Central memory CD8-positive, alpha-beta T cell (primary cell): ENCODE measurements at regions not wholly inside any gene's neighbourhood (a gene's known extent, or its start where the extent isn't known, plus 50 kb on each side); places are given as distances from the start of the nearest gene placed in this dataset.
A peak's percentile ranks its signal among the peaks of the same experiment; 100 is the strongest.
"Not testable (repeated sequence)": the region's sequence is repeated elsewhere in the genome, so short reads cannot be mapped to it uniquely, and the experiment has no call there.

Experiments
- ATAC-seq: fragments of 150-1000 bp; cut with Tn5 transposase; replicated peaks from 2 replicates; pipeline ENCODE4 v1.10.0; 2022; ENCODE audit warnings: mild to moderate bottlenecking, moderate FRiP score, moderate number of reproducible peaks; ENCODE audit not compliant: poor library complexity, severe bottlenecking; ENCODE audit errors: extremely low read depth
- DNase-seq, 2 donors: peaks; one replicate each; pipeline ENCODE4 v3.0.0; 2021; ENCODE audit warnings: low spot score in 2 of 2
- H3K27ac Mint-ChIP-seq: one replicate; pipeline ENCODE4 v1.8.0; 2022; ENCODE audit warnings: low read depth, mild to moderate bottlenecking, moderate library complexity, mixed read lengths
- H3K27me3 Mint-ChIP-seq: one replicate; pipeline ENCODE4 v1.8.0; 2022; ENCODE audit warnings: mixed read lengths
- H3K36me3 Mint-ChIP-seq: one replicate; pipeline ENCODE4 v1.8.0; 2022; ENCODE audit warnings: mild to moderate bottlenecking, moderate library complexity, mixed read lengths; ENCODE audit not compliant: insufficient read depth
- H3K4me1 Mint-ChIP-seq: one replicate; pipeline ENCODE4 v1.8.0; 2022; ENCODE audit warnings: mixed read lengths
- H3K4me3 Mint-ChIP-seq: one replicate; pipeline ENCODE4 v1.8.0; 2022; ENCODE audit warnings: mild to moderate bottlenecking, moderate library complexity, mixed read lengths
- H3K9me3 Mint-ChIP-seq: one replicate; pipeline ENCODE4 v1.8.0; 2022; ENCODE audit warnings: mixed read lengths

- Mint-ChIP-seq H3K4me1 (peaks cover 16% of the 10 kb centered on the region), H3K27me3 (peaks cover 42% of the 10 kb centered on the region), H3K4me3 (peak overlapping the region; percentile 76), H3K9me3 (no peaks in the 10 kb centered on the region), H3K27ac (no peak overlapping the region), H3K36me3 (no peaks in the 10 kb centered on the region)
- no peak for DNase-seq
- ATAC-seq: no peak
Measured at GRCh38 chr11:16603245-16603644, 135.2 kb upstream of the C11orf58 start.

GRCh38 chr11:16598906-16599305, 139.5 kb upstream of the C11orf58 start:
- ATAC-seq (no peak), DNase-seq (no peak)
- no peak overlapping the region for H3K4me3 Mint-ChIP-seq
- no peaks in the 10 kb centered on the region for H3K4me1 Mint-ChIP-seq
- H3K27me3 Mint-ChIP-seq: peaks cover 31% of the 10 kb centered on the region
- no peaks in the 10 kb centered on the region for H3K36me3 Mint-ChIP-seq
- H3K27ac Mint-ChIP-seq: no peak overlapping the region
- no peaks in the 10 kb centered on the region for H3K9me3 Mint-ChIP-seq

GRCh38 chr11:16598032-16598431, 140.4 kb upstream of the C11orf58 start:
- peaks cover 22% of the 10 kb centered on the region for H3K27me3 Mint-ChIP-seq

GRCh38 chr11:16596231-16596630, 142.2 kb upstream of the C11orf58 start:
- Mint-ChIP-seq H3K27me3 (peaks cover 10% of the 10 kb centered on the region), H3K36me3 (peaks cover 1% of the 10 kb centered on the region), H3K4me1 (no peaks in the 10 kb centered on the region), H3K27ac (no peak overlapping the region), H3K9me3 (no peaks in the 10 kb centered on the region), H3K4me3 (no peak overlapping the region)
- ATAC-seq: no peak
- DNase-seq: no peak

More at GRCh38 chr11:16598032-16598431, 140.4 kb upstream of the C11orf58 start:
- no peaks in the 10 kb centered on the region for H3K9me3 Mint-ChIP-seq
- H3K4me3 Mint-ChIP-seq: no peak overlapping the region
- H3K4me1 Mint-ChIP-seq: no peaks in the 10 kb centered on the region
- DNase-seq: no peak
- H3K36me3 Mint-ChIP-seq: no peaks in the 10 kb centered on the region
- ATAC-seq: no peak
- no peak overlapping the region for H3K27ac Mint-ChIP-seq

GRCh38 chr11:16591157-16591556, 147.3 kb upstream of the C11orf58 start:
- DNase-seq (no peak), ATAC-seq (no peak)
- Mint-ChIP-seq H3K9me3 (no peaks in the 10 kb centered on the region), H3K36me3 (peaks cover 1% of the 10 kb centered on the region), H3K4me3 (no peak overlapping the region), H3K4me1 (no peaks in the 10 kb centered on the region), H3K27me3 (no peaks in the 10 kb centered on the region), H3K27ac (no peak overlapping the region)

GRCh38 chr11:16587670-16588069, 150.8 kb upstream of the C11orf58 start:
- ATAC-seq (no peak), DNase-seq (no peak)
- H3K4me3 Mint-ChIP-seq: no peak overlapping the region
- H3K27me3 Mint-ChIP-seq: no peaks in the 10 kb centered on the region
- H3K27ac Mint-ChIP-seq: no peak overlapping the region
- peaks cover 1% of the 10 kb centered on the region for H3K36me3 Mint-ChIP-seq
- no peaks in the 10 kb centered on the region for H3K4me1 Mint-ChIP-seq
- H3K9me3 Mint-ChIP-seq: no peaks in the 10 kb centered on the region

- Mint-ChIP-seq H3K27ac (no peak overlapping the region), H3K9me3 (no peaks in the 10 kb centered on the region), H3K27me3 (no peaks in the 10 kb centered on the region), H3K36me3 (no peaks in the 10 kb centered on the region), H3K4me1 (no peaks in the 10 kb centered on the region), H3K4me3 (no peak overlapping the region)
- DNase-seq: no peak
- no peak for ATAC-seq
Measured at GRCh38 chr11:16584569-16584968, 153.9 kb upstream of the C11orf58 start.

- H3K27ac Mint-ChIP-seq, ATAC-seq, DNase-seq, H3K4me1 Mint-ChIP-seq, H3K9me3 Mint-ChIP-seq, H3K4me3 Mint-ChIP-seq, H3K36me3 Mint-ChIP-seq, H3K27me3 Mint-ChIP-seq: not testable (repeated sequence)
Measured at GRCh38 chr11:16581078-16581477, 157.4 kb upstream of the C11orf58 start.

GRCh38 chr11:16577490-16577889, 161.0 kb upstream of the C11orf58 start:
- ATAC-seq (no peak), DNase-seq (no peak)
- no peaks in the 10 kb centered on the region for H3K4me1 Mint-ChIP-seq
- peaks cover 2% of the 10 kb centered on the region for H3K36me3 Mint-ChIP-seq
- no peak overlapping the region for H3K4me3 Mint-ChIP-seq
- H3K9me3 Mint-ChIP-seq: no peaks in the 10 kb centered on the region
- no peak overlapping the region for H3K27ac Mint-ChIP-seq
- no peaks in the 10 kb centered on the region for H3K27me3 Mint-ChIP-seq

- DNase-seq, H3K4me3 Mint-ChIP-seq, H3K36me3 Mint-ChIP-seq, H3K9me3 Mint-ChIP-seq, H3K27me3 Mint-ChIP-seq, H3K27ac Mint-ChIP-seq, H3K4me1 Mint-ChIP-seq, ATAC-seq: not testable (repeated sequence)
Measured at GRCh38 chr11:16574889-16575288, 163.6 kb upstream of the C11orf58 start.

- ATAC-seq: no peak
- Mint-ChIP-seq H3K4me3 (no peak overlapping the region), H3K27ac (no peak overlapping the region), H3K36me3 (peaks cover 2% of the 10 kb centered on the region), H3K27me3 (no peaks in the 10 kb centered on the region), H3K9me3 (no peaks in the 10 kb centered on the region), H3K4me1 (no peaks in the 10 kb centered on the region)
- no peak for DNase-seq
Measured at GRCh38 chr11:16572945-16573344, 165.5 kb upstream of the C11orf58 start.

GRCh38 chr11:16561150-16561549, 177.3 kb upstream of the C11orf58 start:
- Mint-ChIP-seq H3K36me3 (no peaks in the 10 kb centered on the region), H3K27ac (no peak overlapping the region), H3K27me3 (peaks cover 8% of the 10 kb centered on the region), H3K4me3 (no peak overlapping the region), H3K4me1 (no peaks in the 10 kb centered on the region), H3K9me3 (peaks cover 9% of the 10 kb centered on the region)
- DNase-seq (no peak), ATAC-seq (no peak)

- Mint-ChIP-seq H3K9me3 (peaks cover 9% of the 10 kb centered on the region), H3K27me3 (peaks cover 8% of the 10 kb centered on the region), H3K36me3 (no peaks in the 10 kb centered on the region), H3K4me3 (no peak overlapping the region), H3K4me1 (no peaks in the 10 kb centered on the region), H3K27ac (no peak overlapping the region)
- DNase-seq: no peak
- ATAC-seq: no peak
Measured at GRCh38 chr11:16558494-16558893, 180.0 kb upstream of the C11orf58 start.

GRCh38 chr11:16555956-16556355, 182.5 kb upstream of the C11orf58 start:
- Mint-ChIP-seq H3K27me3 (no peaks in the 10 kb centered on the region), H3K27ac (no peak overlapping the region), H3K4me3 (no peak overlapping the region), H3K36me3 (no peaks in the 10 kb centered on the region), H3K9me3 (no peaks in the 10 kb centered on the region), H3K4me1 (no peaks in the 10 kb centered on the region)
- ATAC-seq (no peak), DNase-seq (no peak)
